ENCODE measurements at regions not wholly inside any gene's neighbourhood (a gene's known extent, or its start where the extent isn't known, plus 50 kb on each side); places are given as distances from the start of the nearest gene placed in this dataset.

- no peak overlapping the region for H3K4ac ChIP-seq (ENCODE audit: low read depth, low read length)
- H2AFZ ChIP-seq (ENCODE audit: low read length), result no peak overlapping the region
- Mint-ChIP-seq H3K4me3 (no peak overlapping the region), H3K27ac (no peak overlapping the region), H3K9me3 (no peaks in the 10 kb centered on the region), H3K4me1 (no peaks in the 10 kb centered on the region), H3K27me3 (ENCODE audit: low read depth) (no peaks in the 10 kb centered on the region), H3K36me3 (ENCODE audit: insufficient read depth in 1 of 3, low read depth in 3 of 3) (no peaks in the 10 kb centered on the region)
- H4K5ac ChIP-seq (ENCODE audit: insufficient read length, low read depth, low read length), result no peak overlapping the region
- no peak overlapping the region for H3K9ac ChIP-seq (ENCODE audit: extremely low read depth, insufficient read length, low read length)
- H3K23me2 ChIP-seq (ENCODE audit: insufficient read length, low read depth, low read length, poor library complexity, severe bottlenecking), result no peaks in the 10 kb centered on the region
- no peak for TF ChIP-seq CTCF (conservative IDR thresholded peaks at IDR 0.05)
- H2BK5ac ChIP-seq (ENCODE audit: insufficient read length, low read length), result no peak overlapping the region
- no peak overlapping the region for H3K27ac ChIP-seq (ENCODE audit: insufficient read length, low read depth, low read length)
- no peak overlapping the region for H3K18ac ChIP-seq (ENCODE audit: insufficient read length, low read depth, low read length)
- no peaks in the 10 kb centered on the region for H3K27me3 ChIP-seq (ENCODE audit: insufficient read depth, low read length)
- H4K91ac ChIP-seq (ENCODE audit: insufficient read length, low read depth, low read length), result no peak overlapping the region
- no peak overlapping the region for H4K8ac ChIP-seq (replicated peaks; ENCODE audit: insufficient read length, low read depth, low read length)
- H3T11ph ChIP-seq (ENCODE audit: low read length), result no peak overlapping the region
- no peak overlapping the region for H2AK5ac ChIP-seq (ENCODE audit: insufficient read length, low read length)
- DNase-seq, result no peak
- no peaks in the 10 kb centered on the region for H3K4me1 ChIP-seq (ENCODE audit: insufficient read depth, low read length)
- H3K4me2 ChIP-seq (ENCODE audit: insufficient read depth, insufficient read length, low read length), result no peak overlapping the region
- no peak overlapping the region for H2BK120ac ChIP-seq (ENCODE audit: low read depth, low read length, poor library complexity, severe bottlenecking)
- H2BK15ac ChIP-seq (ENCODE audit: low read depth, low read length), result no peak overlapping the region
- no peaks in the 10 kb centered on the region for H3K79me2 ChIP-seq (ENCODE audit: insufficient read depth, low read length)
- H3K56ac ChIP-seq (ENCODE audit: insufficient read length, low read depth, low read length), result no peak overlapping the region
- no peaks in the 10 kb centered on the region for H3K9me3 ChIP-seq (ENCODE audit: control insufficient read depth, low read depth, low read length)
- WGBS (ENCODE audit: extremely low coverage, insufficient read length, low lambda C conversion rate), result no CpG with 5 or more reads among the region's 4 CpGs
- no peaks in the 10 kb centered on the region for H3K79me1 ChIP-seq (ENCODE audit: insufficient read depth, low read depth, low read length, poor library complexity, severe bottlenecking)
- no peak overlapping the region for H2BK12ac ChIP-seq (ENCODE audit: insufficient read length, low read depth, low read length)
- H4K20me1 ChIP-seq (ENCODE audit: control insufficient read depth, insufficient read depth, insufficient read length), result no peaks in the 10 kb centered on the region
- H3K23ac ChIP-seq (ENCODE audit: insufficient read length, low read depth, low read length), result no peak overlapping the region
- no peak overlapping the region for H2BK20ac ChIP-seq (ENCODE audit: low read depth, low read length, poor library complexity, severe bottlenecking)
- no peak overlapping the region for H3K14ac ChIP-seq (ENCODE audit: insufficient read depth, low read length)
Measured at GRCh38 chr6:101108286-101108685, 227.2 kb upstream of the ASCC3 start.

All from H9 (cell line).